Body of pancreas (tissue), 4 donors: ENCODE measurements at regions not wholly inside any gene's neighbourhood (a gene's known extent, or its start where the extent isn't known, plus 50 kb on each side); places are given as distances from the start of the nearest gene placed in this dataset.

Source experiments
- ATAC-seq: fragments of 150-250 bp; one replicate; pipeline ENCODE4 v1.9.1; 2016
- DNase-seq, 4 donors: peaks; one replicate each; pipeline ENCODE4 v3.0.0-alpha.2; 2019
- H3K27ac ChIP-seq, 4 donors: fragments of 200-600 bp; sonication (generic); 1 replicate in 3 of 4; 2 replicates in 1 of 4; pipeline versions ENCODE4 v1.5.1 to v1.6.1; 2016 to 2019; ENCODE audit warnings: mild to moderate bottlenecking in 1 of 4, mixed read lengths in 1 of 4, moderate library complexity in 1 of 4
- H3K27me3 ChIP-seq, 2 donors: fragments of 200-600 bp; sonication (generic); one replicate each; pipeline ENCODE4 v1.6.0; 2016; ENCODE audit warnings: mild to moderate bottlenecking in 1 of 2
- H3K36me3 ChIP-seq, 2 donors: fragments of 200-600 bp; sonication (generic); replicated peaks in 1 of 2; 2 replicates each; pipeline ENCODE4 v1.5.1; 2016; ENCODE audit warnings: low read depth in 2 of 2; ENCODE audit not compliant: insufficient read depth in 1 of 2
- H3K4me1 ChIP-seq: fragments of 200-600 bp; sonication (generic); one replicate; pipeline ENCODE4 v1.6.0; 2016
- H3K4me3 ChIP-seq, 2 donors: fragments of 200-600 bp; sonication (generic); 1 replicate in 1 of 2; 2 replicates in 1 of 2; pipeline ENCODE4 v1.5.1; 2016 to 2019
- H3K9me3 ChIP-seq, 3 donors: fragments of 200-600 bp; sonication (generic); 1 replicate in 2 of 3; 2 replicates in 1 of 3; pipeline ENCODE4 v1.5.1; 2016
- CTCF ChIP-seq, 7 experiments: fragments of 450-650 bp in 4 of 7; fragments of 200-600 bp in 3 of 7; sonication (generic) in 3 of 7; IDR thresholded peaks; one replicate each; pipeline ENCODE4 v1.5.1; 2016 to 2019; ENCODE audit warnings: antibody characterized with exemption in 7 of 7
- POLR2A ChIP-seq, 3 donors: fragments of 450-650 bp; IDR thresholded peaks; one replicate each; pipeline ENCODE4 v1.6.1; 2016; ENCODE audit warnings: antibody characterized with exemption in 3 of 3, mild to moderate bottlenecking in 2 of 3
- WGBS, 2 donors: methylation state at CpG; one replicate each; pipeline ENCODE4 v1.1.5; 2017; 5-methylcytosine and 5-hydroxymethylcytosine counted together
- intact Hi-C: fragments of 100-400 bp; cut with DNase I; formaldehyde crosslinking; loops from one replicate; pipeline ENCODE4 v1.15.1; 2023

- TF ChIP-seq POLR2A (IDR thresholded peaks at IDR 0.05) (no peak), CTCF (IDR thresholded peaks at IDR 0.05) (no peak)
- no peaks in the 10 kb centered on the region for H3K4me1 ChIP-seq
- WGBS, 2 donors, result 78 to 83% methylated on average over 18 of the region's 18 CpGs
- no peaks in the 10 kb centered on the region for H3K36me3 ChIP-seq
- no peaks in the 10 kb centered on the region for H3K9me3 ChIP-seq
- H3K27ac ChIP-seq, result no peak overlapping the region
- intact Hi-C loops, result no loop called here
- no peak overlapping the region for H3K4me3 ChIP-seq
- no peaks in the 10 kb centered on the region for H3K27me3 ChIP-seq
- ATAC-seq (no peak), DNase-seq (no peak)
Measured at GRCh38 chr16:86150641-86151238, 251.8 kb downstream of the IRF8 start.

GRCh38 chr16:86151239-86151851 is 252.4 kb downstream of the IRF8 start:
- DNase-seq (no peak), ATAC-seq (no peak)
- intact Hi-C loops, result no loop called here
- Histone ChIP-seq H3K4me3 (no peak overlapping the region), H3K27ac (no peak overlapping the region), H3K4me1 (no peaks in the 10 kb centered on the region), H3K9me3 (no peaks in the 10 kb centered on the region), H3K27me3 (no peaks in the 10 kb centered on the region), H3K36me3 (no peaks in the 10 kb centered on the region)
- no peak for TF ChIP-seq POLR2A (IDR thresholded peaks at IDR 0.05)
- TF ChIP-seq CTCF (IDR thresholded peaks at IDR 0.05), result no peak
- WGBS, 2 donors, result 85 to 90% methylated on average over 12 to 22 of the region's 22 CpGs

- WGBS, 2 donors, result 50 to 52% methylated on average over 3 of the region's 3 CpGs
Measured at GRCh38 chr16:86156155-86156554, 257.2 kb downstream of the IRF8 start.

GRCh38 chr16:86157616-86158247 is 258.8 kb downstream of the IRF8 start:
- H3K27ac ChIP-seq, result no peak overlapping the region
- TF ChIP-seq CTCF (IDR thresholded peaks at IDR 0.05) (no peak), POLR2A (IDR thresholded peaks at IDR 0.05) (no peak)
- H3K9me3 ChIP-seq, result no peaks in the 10 kb centered on the region
- DNase-seq, result no peak
- no peak overlapping the region for H3K4me3 ChIP-seq
- intact Hi-C loops, result no loop called here
- 60 to 61% methylated on average over 6 of the region's 6 CpGs for WGBS, 2 donors
- H3K27me3 ChIP-seq, result no peaks in the 10 kb centered on the region
- ATAC-seq, result no peak
- H3K4me1 ChIP-seq, result no peaks in the 10 kb centered on the region
- no peaks in the 10 kb centered on the region for H3K36me3 ChIP-seq

More at GRCh38 chr16:86156155-86156554, 257.2 kb downstream of the IRF8 start:
- Histone ChIP-seq H3K4me3 (no peak overlapping the region), H3K27me3 (no peaks in the 10 kb centered on the region), H3K4me1 (no peaks in the 10 kb centered on the region), H3K36me3 (no peaks in the 10 kb centered on the region), H3K27ac (no peak overlapping the region), H3K9me3 (no peaks in the 10 kb centered on the region)
- intact Hi-C loops, result no loop called here
- DNase-seq (no peak), ATAC-seq (no peak)
- no peak for TF ChIP-seq CTCF (IDR thresholded peaks at IDR 0.05)
- no peak for TF ChIP-seq POLR2A (IDR thresholded peaks at IDR 0.05)
